K562 (cell line): ENCODE measurements at regions not wholly inside any gene's neighbourhood (a gene's known extent, or its start where the extent isn't known, plus 50 kb on each side); places are given as distances from the start of the nearest gene placed in this dataset.

Experiments
- ATAC-seq: fragments of 200-7000 bp; cut with Tn5 transposase; 3 replicates; pipeline ENCODE4 v1.9.1; 2020; ENCODE audit warnings: moderate library complexity
- BruUV-seq: library from RNA; stranded (reverse); fragments of 400-500 nt; replicated peaks from 2 replicates; lab custom pipeline; 2021; lab: Mats Ljungman, UMichigan
- CTCF ChIA-PET: fragments of 300-600 bp; formaldehyde crosslinking; extraction: SDS; loops from one replicate; lab custom pipeline; 2021; ENCODE audit warnings: low intra/inter-chr PET ratio; lab: Yijun Ruan, JAX
- POLR2A ChIA-PET: fragments of 300-600, 350-650 bp; sonication (Branson Sonifier 250); formaldehyde crosslinking; extraction: SDS; loops from one replicate; lab custom pipeline; 2021; ENCODE audit warnings: antibody characterized with exemption, inconsistent platforms; lab: Yijun Ruan, JAX
- DNase-seq, 4 experiments: peaks; one replicate each; pipeline versions ENCODE4 v3.0.0 to v3.0.0-alpha.2; 2011 to 2018; ENCODE audit warnings: low spot score in 3 of 4, mixed read lengths in 3 of 4; ENCODE audit errors: extremely low read depth in 1 of 4
- FAIRE-seq: peaks from 2 replicates; lab custom pipeline; 2011; peaks lifted over from hg19 to GRCh38; lab: Jason Lieb, UNC
- H2AFZ ChIP-seq: 2 replicates; pipeline ENCODE4 v1.6.0; 2011; ENCODE audit warnings: low read depth, low read length, control low read depth, inconsistent platforms
- H3K27ac ChIP-seq: fragments of 200-600 bp; 3 replicates; pipeline ENCODE4 v1.8.0; 2011; ENCODE audit warnings: low read depth, mild to moderate bottlenecking, control low read depth, inconsistent platforms, low read length, moderate library complexity, mixed read lengths; ENCODE audit errors: extremely low read depth
- H3K27me3 ChIP-seq, 2 experiments: fragments of 300-600 bp in 1 of 2; 2 replicates in 1 of 2; 3 replicates in 1 of 2; pipeline versions ENCODE4 v1.6.0 to v1.8.0; 2011; ENCODE audit warnings: inconsistent platforms in 2 of 2, low read length in 2 of 2, mild to moderate bottlenecking in 1 of 2, mixed read lengths in 1 of 2, moderate library complexity in 1 of 2; ENCODE audit not compliant: control insufficient read depth in 2 of 2, insufficient read depth in 2 of 2
- H3K36me3 ChIP-seq: fragments of 300-600 bp; 3 replicates; pipeline ENCODE4 v1.8.0; 2011; ENCODE audit warnings: mild to moderate bottlenecking, low read length, inconsistent platforms; ENCODE audit not compliant: control insufficient read depth, insufficient read depth
- H3K4me1 ChIP-seq, 2 experiments: fragments of 200-600 bp in 1 of 2; replicated peaks in 1 of 2; 2 replicates in 1 of 2; 3 replicates in 1 of 2; pipeline versions ENCODE4 v1.5.1 to v1.8.0; 2011; ENCODE audit warnings: inconsistent platforms in 2 of 2, low read length in 2 of 2, mild to moderate bottlenecking in 1 of 2, mixed read lengths in 1 of 2, moderate library complexity in 1 of 2; ENCODE audit not compliant: control insufficient read depth in 2 of 2, insufficient read depth in 2 of 2
- H3K4me2 ChIP-seq: 2 replicates; pipeline ENCODE4 v1.6.1; 2011; ENCODE audit warnings: low read length, control low read depth, inconsistent platforms, mixed read lengths; ENCODE audit not compliant: insufficient read depth
- H3K4me3 ChIP-seq: fragments of 200-600 bp; sonication (generic), shearing (Covaris generic); 2 replicates; pipeline ENCODE4 v1.5.1; 2016; ENCODE audit warnings: control low read depth, inconsistent platforms
- H3K79me2 ChIP-seq: fragments of 200-600 bp; 3 replicates; pipeline ENCODE4 v1.8.0; 2011; ENCODE audit warnings: low read length, inconsistent platforms; ENCODE audit not compliant: control insufficient read depth, insufficient read depth
- H3K9ac ChIP-seq, 2 experiments: 2 replicates each; pipeline versions ENCODE4 v1.6.0 to v1.6.1; 2011; ENCODE audit warnings: low read depth in 2 of 2, low read length in 2 of 2, control low read depth in 1 of 2, inconsistent platforms in 1 of 2, mild to moderate bottlenecking in 1 of 2, mixed read lengths in 1 of 2; ENCODE audit not compliant: insufficient read depth in 1 of 2
- H3K9me1 ChIP-seq: one replicate; pipeline ENCODE4 v1.6.0; 2011; ENCODE audit warnings: inconsistent platforms, mild to moderate bottlenecking, low read length, moderate library complexity; ENCODE audit not compliant: control insufficient read depth, insufficient read depth
- H3K9me3 ChIP-seq: replicated peaks from 2 replicates; pipeline ENCODE4 v1.5.1; 2011; ENCODE audit warnings: low read depth, low read length, inconsistent platforms; ENCODE audit not compliant: control insufficient read depth, insufficient read depth
- H4K20me1 ChIP-seq: replicated peaks from 2 replicates; pipeline ENCODE4 v1.6.1; 2011; ENCODE audit warnings: low read length, inconsistent platforms, mixed read lengths; ENCODE audit not compliant: control insufficient read depth, insufficient read depth
- BDP1 ChIP-seq: IDR thresholded peaks from 3 replicates; pipeline ENCODE4 v1.6.1; 2011; ENCODE audit not compliant: insufficient read length, insufficient read depth
- CBX8 ChIP-seq: fragments of 200-600 bp; sonication (generic); IDR thresholded peaks from 2 replicates; pipeline ENCODE4 v1.6.1; 2012; ENCODE audit warnings: borderline replicate concordance, mixed run types, low read depth, mild to moderate bottlenecking, moderate library complexity, mixed read lengths, low read length, control low read depth, inconsistent platforms; ENCODE audit not compliant: poor library complexity, severe bottlenecking; ENCODE audit errors: extremely low read depth
- CCNT2 ChIP-seq: IDR thresholded peaks from 2 replicates; pipeline ENCODE4 v1.6.1; 2011; ENCODE audit warnings: borderline replicate concordance, low read depth, mild to moderate bottlenecking, moderate library complexity, mixed read lengths, low read length; ENCODE audit not compliant: insufficient read length; ENCODE audit errors: extremely low read depth
- JUN ChIP-seq, 2 experiments: sonication (generic) in 1 of 2; formaldehyde crosslinking in 1 of 2; IDR thresholded peaks; 2 replicates each; pipeline versions ENCODE4 v1.6.1 to v1.8.0; 2012 to 2022; ENCODE audit warnings: borderline replicate concordance in 2 of 2, mild to moderate bottlenecking in 2 of 2, improper control_type of control experiment in 1 of 2, low read depth in 1 of 2, low read length in 1 of 2, missing genetic modification reagents in 1 of 2
- JUNB ChIP-seq: fragments of 450-650 bp; formaldehyde crosslinking; conservative IDR thresholded peaks from 2 replicates; pipeline ENCODE4 v1.4.0; 2020; ENCODE audit warnings: mild to moderate bottlenecking
- NCOA2 ChIP-seq, 2 experiments: fragments of 450-650 bp; IDR thresholded peaks; 2 replicates each; pipeline ENCODE4 v1.6.1; 2018; ENCODE audit warnings: mild to moderate bottlenecking in 2 of 2, moderate library complexity in 1 of 2; ENCODE audit not compliant: partially characterized antibody in 2 of 2
- NR3C1 ChIP-seq: sonication (generic); formaldehyde crosslinking; IDR thresholded peaks from 2 replicates; pipeline ENCODE4 v1.8.1; 2022; ENCODE audit warnings: missing genetic modification reagents
- RBFOX2 ChIP-seq: fragments of 200-400 bp; formaldehyde crosslinking; IDR thresholded peaks from 2 replicates; pipeline ENCODE4 v1.6.1; 2017; ENCODE audit warnings: low read depth, mild to moderate bottlenecking, low read length, moderate library complexity
- TBP ChIP-seq: optimal IDR thresholded peaks from 2 replicates; pipeline ENCODE3; 2011; ENCODE audit warnings: low read depth, low read length, improper control_type of control experiment
- TCFL5 ChIP-seq: fragments of 250-450 bp; sonication (Bioruptor Pico); conservative IDR thresholded peaks from 2 replicates; pipeline ENCODE4 v1.6.1; 2021; ENCODE audit warnings: mild to moderate bottlenecking, moderate library complexity, matching md5 sums
- TRIM28 ChIP-seq: fragments of 450-650 bp; IDR thresholded peaks from 2 replicates; pipeline ENCODE4 v1.6.1; 2017
- ZNF695 ChIP-seq: fragments of 450-650 bp; formaldehyde crosslinking; IDR thresholded peaks from 2 replicates; pipeline ENCODE4 v1.4.0; 2020; ENCODE audit warnings: mild to moderate bottlenecking, moderate library complexity
- ZNF785 ChIP-seq: fragments of 250-450 bp; sonication (Bioruptor Pico); IDR thresholded peaks from 2 replicates; pipeline ENCODE4 v1.4.0; 2020; ENCODE audit warnings: mild to moderate bottlenecking
- WGBS: fragments of 100-300 bp; shearing (Covaris generic); methylation state at CpG from one replicate; pipeline ENCODE4 v1.1.6; 2016; ENCODE audit warnings: low coverage, mixed read lengths; ENCODE audit not compliant: insufficient coverage; ENCODE audit errors: missing lambda C conversion rate; 5-methylcytosine and 5-hydroxymethylcytosine counted together
- in situ Hi-C: fragments of 300-500 bp; cut with MboI; formaldehyde crosslinking; loops from 4 replicates; pipeline ENCODE4 v1.15.0; 2018; ENCODE audit warnings: inconsistent platforms, mixed read lengths
- intact Hi-C: fragments of 100-400 bp; cut with micrococcal nuclease; formaldehyde crosslinking; loops from 2 replicates; pipeline ENCODE4 v1.14.2; 2022

DNA sequence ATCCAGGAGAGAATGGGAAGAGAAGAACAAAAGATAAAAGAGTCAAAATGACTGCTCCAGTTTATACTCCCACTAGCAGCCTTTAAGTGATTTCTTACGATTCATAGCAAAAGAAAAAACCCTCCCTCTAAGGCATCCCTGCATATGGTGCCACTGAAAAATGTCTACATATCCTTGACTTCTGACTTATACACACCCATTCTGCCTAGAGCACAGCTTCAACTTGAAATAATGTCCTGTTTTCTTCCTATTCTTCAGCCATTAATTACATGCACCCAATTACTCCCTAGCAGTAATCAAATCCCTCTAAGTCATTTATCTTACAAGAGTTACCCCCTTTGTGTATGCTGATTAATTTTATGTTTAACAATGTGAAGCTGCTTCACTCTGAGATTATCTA lies 393.5 kb downstream of the HTR7 start:
- BruUV-seq = no TSS peak
- Histone ChIP-seq H2AFZ (no peak overlapping the region), H3K79me2 (no peaks in the 10 kb centered on the region), H3K27me3 (no peaks in the 10 kb centered on the region), H3K9ac (no peak overlapping the region), H3K4me1 (no peaks in the 10 kb centered on the region), H3K4me3 (no peak overlapping the region), H3K9me3 (no peaks in the 10 kb centered on the region), H3K9me1 (no peaks in the 10 kb centered on the region), H3K36me3 (no peaks in the 10 kb centered on the region), H3K4me2 (no peak overlapping the region), H4K20me1 (no peaks in the 10 kb centered on the region), H3K27ac (no peak overlapping the region)
- POLR2A ChIA-PET = no interaction called here
- FAIRE-seq = no peak
- 0% methylated on average over 1 of the region's 1 CpG for WGBS
- ATAC-seq = no peak
- CTCF ChIA-PET = no interaction called here
- TF ChIP-seq ZNF785 = no peak
- TF ChIP-seq TBP = no peak
- TF ChIP-seq ZNF695 (CRISPR knock-in tag) = no peak
- in situ Hi-C loops (no loop called here), intact Hi-C loops (no loop called here)
- no peak for DNase-seq

DNA sequence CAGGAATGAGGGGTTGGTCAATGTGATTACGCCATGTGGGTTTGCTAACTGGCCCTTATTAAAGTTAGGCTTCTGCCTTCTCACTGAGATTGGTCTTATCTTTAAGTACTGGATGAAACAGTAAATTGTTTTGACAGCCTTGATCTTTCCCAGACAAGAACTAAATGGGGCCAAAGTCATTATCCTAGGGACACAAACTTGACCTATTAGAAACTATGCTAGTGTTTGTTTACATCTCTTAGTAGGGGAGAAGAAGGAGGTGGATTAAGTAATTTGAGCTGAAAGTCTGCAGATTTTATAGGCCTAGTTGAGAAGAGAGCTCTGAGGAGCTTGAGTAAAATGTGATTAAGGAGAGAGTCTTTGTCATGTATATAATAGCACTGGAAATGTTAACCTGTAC lies 386.9 kb downstream of the HTR7 start:
- Histone ChIP-seq H3K9me1 (no peaks in the 10 kb centered on the region), H3K79me2 (no peaks in the 10 kb centered on the region), H3K4me1 (no peaks in the 10 kb centered on the region), H3K4me2 (no peak overlapping the region), H3K4me3 (no peak overlapping the region), H4K20me1 (no peaks in the 10 kb centered on the region), H3K27me3 (no peaks in the 10 kb centered on the region), H3K9ac (no peak overlapping the region), H3K36me3 (no peaks in the 10 kb centered on the region), H3K9me3 (no peaks in the 10 kb centered on the region), H3K27ac (no peak overlapping the region), H2AFZ (no peak overlapping the region)
- DNase-seq (no peak), FAIRE-seq (no peak), ATAC-seq (no peak)
- in situ Hi-C loops = no loop called here
- 10% methylated on average over 1 of the region's 1 CpG for WGBS
- TF ChIP-seq JUNB = no peak
- no peak for TF ChIP-seq CCNT2
- no peak for TF ChIP-seq NCOA2 (IDR thresholded peaks at IDR 0.05; ENCODE audit: partially characterized antibody in 2 of 2)
- TF ChIP-seq JUN (IDR thresholded peaks at IDR 0.05; ENCODE audit: borderline replicate concordance, low read depth, low read length) = no peak
- no peak for TF ChIP-seq JUN (CRISPR knock-in tag; IDR thresholded peaks at IDR 0.05; ENCODE audit: borderline replicate concordance)
- TF ChIP-seq NR3C1 (CRISPR knock-in tag) = no peak
- TF ChIP-seq CBX8 = no peak
- TF ChIP-seq RBFOX2 = no peak
- TF ChIP-seq TRIM28 = no peak
- TF ChIP-seq TCFL5 (CRISPR knock-in tag) = no peak
- no peak for TF ChIP-seq BDP1
- intact Hi-C loops = no loop called here
- POLR2A ChIA-PET = no interaction called here
- CTCF ChIA-PET = no interaction called here
- BruUV-seq = no TSS peak
